HFFc6 (cell line): ENCODE measurements at regions not wholly inside any gene's neighbourhood (a gene's known extent, or its start where the extent isn't known, plus 50 kb on each side); places are given as distances from the start of the nearest gene placed in this dataset.
A peak's percentile ranks its signal among the peaks of the same experiment; 100 is the strongest.

Source experiments
- DNase-seq: peaks from one replicate; pipeline ENCODE4 v3.0.0-alpha.2; 2018
- H3K27ac Mint-ChIP-seq: 2 replicates; pipeline ENCODE4 v1.8.0; 2020; ENCODE audit warnings: mild to moderate bottlenecking, mixed read lengths
- H3K27me3 Mint-ChIP-seq: 2 replicates; pipeline ENCODE4 v1.8.0; 2021; ENCODE audit warnings: mild to moderate bottlenecking, moderate library complexity, mixed read lengths; ENCODE audit not compliant: insufficient read depth
- H3K36me3 Mint-ChIP-seq: 2 replicates; pipeline ENCODE4 v1.8.0; 2021; ENCODE audit warnings: low read depth, mixed read lengths
- H3K4me1 Mint-ChIP-seq: 2 replicates; pipeline ENCODE4 v1.8.0; 2020; ENCODE audit warnings: low read depth, mixed read lengths
- H3K4me3 Mint-ChIP-seq: 2 replicates; pipeline ENCODE4 v1.8.0; 2020; ENCODE audit warnings: mild to moderate bottlenecking, moderate library complexity, mixed read lengths
- H3K9me3 Mint-ChIP-seq: 2 replicates; pipeline ENCODE4 v1.8.0; 2020; ENCODE audit warnings: mild to moderate bottlenecking, mixed read lengths
- CTCF ChIP-seq: fragments of 200-600 bp; sonication (generic); IDR thresholded peaks from 2 replicates; pipeline ENCODE4 v1.5.0; 2021; ENCODE audit warnings: antibody characterized with exemption, mild to moderate bottlenecking

GRCh38 chr5:145118611-145119010, 716.5 kb downstream of the PRELID2 start:
- no peaks in the 10 kb centered on the region for H3K36me3 Mint-ChIP-seq

GRCh38 chr5:145118127-145118526, 717.0 kb downstream of the PRELID2 start:
- H3K4me1 Mint-ChIP-seq, result peaks cover 20% of the 10 kb centered on the region
- H3K36me3 Mint-ChIP-seq, result no peaks in the 10 kb centered on the region
- DNase-seq, result peak; percentile 17
- no peak overlapping the region for H3K27ac Mint-ChIP-seq
- H3K4me3 Mint-ChIP-seq, result no peak overlapping the region
- TF ChIP-seq CTCF, result no peak
- no peaks in the 10 kb centered on the region for H3K9me3 Mint-ChIP-seq
- peaks cover 3% of the 10 kb centered on the region; the same call in 1 of the 2 replicates for H3K27me3 Mint-ChIP-seq

More at GRCh38 chr5:145118611-145119010, 716.5 kb downstream of the PRELID2 start:
- Mint-ChIP-seq H3K4me3 (no peak overlapping the region), H3K27me3 (peaks cover under 1% of the 10 kb centered on the region; the same call in 1 of the 2 replicates), H3K9me3 (no peaks in the 10 kb centered on the region), H3K4me1 (peaks cover 20% of the 10 kb centered on the region), H3K27ac (no peak overlapping the region)
- DNase-seq, result no peak
- no peak for TF ChIP-seq CTCF

GRCh38 chr5:145117285-145117684, 717.9 kb downstream of the PRELID2 start:
- peak overlapping the region; percentile 29 for H3K4me3 Mint-ChIP-seq
- peaks cover 3% of the 10 kb centered on the region; the same call in 1 of the 2 replicates for H3K27me3 Mint-ChIP-seq
- H3K36me3 Mint-ChIP-seq, result no peaks in the 10 kb centered on the region
- no peak overlapping the region for H3K27ac Mint-ChIP-seq
- DNase-seq, result no peak
- TF ChIP-seq CTCF, result no peak
- no peaks in the 10 kb centered on the region for H3K9me3 Mint-ChIP-seq
- peaks cover 27% of the 10 kb centered on the region for H3K4me1 Mint-ChIP-seq

- no peak for DNase-seq
- Mint-ChIP-seq H3K27ac (peak overlapping the region; percentile 8; the same call in 1 of the 2 replicates), H3K9me3 (no peaks in the 10 kb centered on the region), H3K27me3 (peaks cover 3% of the 10 kb centered on the region; the same call in 1 of the 2 replicates), H3K4me3 (no peak overlapping the region), H3K4me1 (peaks cover 34% of the 10 kb centered on the region), H3K36me3 (no peaks in the 10 kb centered on the region)
- no peak for TF ChIP-seq CTCF
Measured at GRCh38 chr5:145111420-145111819, 723.7 kb downstream of the PRELID2 start.

GRCh38 chr5:145110834-145111233, 724.3 kb downstream of the PRELID2 start:
- H3K27me3 Mint-ChIP-seq, result peaks cover 3% of the 10 kb centered on the region; the same call in 1 of the 2 replicates
- H3K4me3 Mint-ChIP-seq, result no peak overlapping the region; the same call in 1 of the 2 replicates
- no peaks in the 10 kb centered on the region for H3K9me3 Mint-ChIP-seq
- H3K27ac Mint-ChIP-seq, result no peak overlapping the region
- peaks cover 29% of the 10 kb centered on the region for H3K4me1 Mint-ChIP-seq
- no peaks in the 10 kb centered on the region for H3K36me3 Mint-ChIP-seq
- peak; percentile 8 for DNase-seq
- TF ChIP-seq CTCF, result no peak

GRCh38 chr5:145110181-145110580, 725.0 kb downstream of the PRELID2 start:
- peaks cover 3% of the 10 kb centered on the region; the same call in 1 of the 2 replicates for H3K27me3 Mint-ChIP-seq
- H3K4me1 Mint-ChIP-seq, result peaks cover 28% of the 10 kb centered on the region
- TF ChIP-seq CTCF, result no peak
- H3K36me3 Mint-ChIP-seq, result no peaks in the 10 kb centered on the region
- H3K4me3 Mint-ChIP-seq, result no peak overlapping the region
- H3K9me3 Mint-ChIP-seq, result no peaks in the 10 kb centered on the region
- no peak overlapping the region for H3K27ac Mint-ChIP-seq
- no peak for DNase-seq
